CD14-positive monocyte (primary cell): ENCODE measurements at regions not wholly inside any gene's neighbourhood (a gene's known extent, or its start where the extent isn't known, plus 50 kb on each side); places are given as distances from the start of the nearest gene placed in this dataset.
"Not testable (repeated sequence)": the region's sequence is repeated elsewhere in the genome, so short reads cannot be mapped to it uniquely, and the experiment has no call there.

Experiments used
- DNase-seq, 3 donors: peaks; one replicate each; pipeline ENCODE4 v3.0.0-alpha.2; 2011 to 2022
- H2AFZ ChIP-seq: 2 replicates; pipeline ENCODE4 v1.6.0; 2012; ENCODE audit warnings: mild to moderate bottlenecking, low read depth, low read length, inconsistent platforms; ENCODE audit not compliant: insufficient read depth, poor library complexity, severe bottlenecking
- H3K27ac ChIP-seq, 2 donors: 1 replicate in 1 of 2; 2 replicates in 1 of 2; pipeline ENCODE4 v1.5.1; 2012 to 2013; ENCODE audit warnings: low read length in 2 of 2, control low read depth in 1 of 2, inconsistent platforms in 1 of 2, low read depth in 1 of 2, mild to moderate bottlenecking in 1 of 2
- H3K27me3 ChIP-seq, 2 donors: one replicate each; pipeline versions ENCODE4 v1.6.0 to v1.6.1; 2011 to 2013; ENCODE audit warnings: low read length in 2 of 2; ENCODE audit not compliant: control insufficient read depth in 2 of 2, insufficient read depth in 2 of 2
- H3K36me3 ChIP-seq, 2 donors: replicated peaks in 1 of 2; 1 replicate in 1 of 2; 2 replicates in 1 of 2; pipeline versions ENCODE4 v1.5.1 to v1.6.1; 2012 to 2013; ENCODE audit warnings: low read length in 2 of 2, control low read depth in 1 of 2, inconsistent platforms in 1 of 2, mild to moderate bottlenecking in 1 of 2; ENCODE audit not compliant: insufficient read depth in 2 of 2, control insufficient read depth in 1 of 2
- H3K4me1 ChIP-seq, 2 donors: 1 replicate in 1 of 2; 2 replicates in 1 of 2; pipeline versions ENCODE4 v1.5.1 to v1.6.1; 2012 to 2013; ENCODE audit warnings: low read length in 2 of 2, control low read depth in 1 of 2, inconsistent platforms in 1 of 2, mild to moderate bottlenecking in 1 of 2, moderate library complexity in 1 of 2; ENCODE audit not compliant: insufficient read depth in 2 of 2, control insufficient read depth in 1 of 2
- H3K4me2 ChIP-seq: replicated peaks from 2 replicates; pipeline ENCODE3; 2012; ENCODE audit warnings: low read length, moderate library complexity, mild to moderate bottlenecking; ENCODE audit not compliant: poor library complexity, severe bottlenecking; ENCODE audit errors: extremely low read depth
- H3K4me3 ChIP-seq, 3 experiments: fragments of 200-600 bp in 1 of 3; sonication (generic) in 1 of 3; replicated peaks in 1 of 3; 1 replicate in 2 of 3; 2 replicates in 1 of 3; pipeline ENCODE4 v1.5.1; 2011 to 2013; ENCODE audit warnings: low read length in 3 of 3, mild to moderate bottlenecking in 3 of 3, control low read depth in 2 of 3, low read depth in 2 of 3, inconsistent platforms in 1 of 3, moderate library complexity in 1 of 3
- H3K79me2 ChIP-seq: 2 replicates; pipeline ENCODE4 v1.6.0; 2012; ENCODE audit warnings: mild to moderate bottlenecking, control low read depth, inconsistent platforms, low read length, moderate library complexity; ENCODE audit not compliant: insufficient read depth
- H3K9ac ChIP-seq: 2 replicates; pipeline ENCODE4 v1.6.0; 2017; ENCODE audit warnings: low read length, mild to moderate bottlenecking; ENCODE audit not compliant: insufficient read depth, poor library complexity, severe bottlenecking
- H3K9me3 ChIP-seq, 2 donors: replicated peaks in 1 of 2; 1 replicate in 1 of 2; 2 replicates in 1 of 2; pipeline versions ENCODE4 v1.5.1 to v1.6.1; 2012 to 2013; ENCODE audit warnings: low read length in 2 of 2, control low read depth in 1 of 2; ENCODE audit not compliant: control insufficient read depth in 1 of 2, insufficient read depth in 1 of 2
- H4K20me1 ChIP-seq: 2 replicates; pipeline ENCODE4 v1.6.0; 2012; ENCODE audit warnings: mild to moderate bottlenecking, low read length, control low read depth, moderate library complexity; ENCODE audit not compliant: insufficient read depth
- H3K27ac Mint-ChIP-seq, 7 donors: one replicate each; pipeline ENCODE4 v1.8.0; 2020; ENCODE audit warnings: mild to moderate bottlenecking in 7 of 7, mixed read lengths in 7 of 7, moderate library complexity in 6 of 7, inconsistent platforms in 2 of 7
- H3K27me3 Mint-ChIP-seq, 3 donors: one replicate each; pipeline ENCODE4 v1.8.0; 2021 to 2022; ENCODE audit warnings: low read depth in 3 of 3, mild to moderate bottlenecking in 3 of 3, mixed read lengths in 3 of 3, moderate library complexity in 3 of 3, inconsistent platforms in 1 of 3
- H3K36me3 Mint-ChIP-seq, 2 donors: one replicate each; pipeline ENCODE4 v1.8.0; 2020; ENCODE audit warnings: mixed read lengths in 2 of 2, inconsistent platforms in 1 of 2, mild to moderate bottlenecking in 1 of 2
- H3K4me1 Mint-ChIP-seq: one replicate; pipeline ENCODE4 v1.8.0; 2020; ENCODE audit warnings: mild to moderate bottlenecking, mixed read lengths
- H3K4me3 Mint-ChIP-seq, 2 donors: one replicate each; pipeline ENCODE4 v1.8.0; 2020; ENCODE audit warnings: mild to moderate bottlenecking in 2 of 2, mixed read lengths in 2 of 2, moderate library complexity in 1 of 2
- H3K9me3 Mint-ChIP-seq, 7 donors: one replicate each; pipeline ENCODE4 v1.8.0; 2020 to 2022; ENCODE audit warnings: mixed read lengths in 7 of 7, mild to moderate bottlenecking in 6 of 7, moderate library complexity in 6 of 7, inconsistent platforms in 2 of 7
- CTCF ChIP-seq: fragments of 200-600 bp; IDR thresholded peaks from one replicate; pipeline ENCODE4 v1.8.0; 2022; ENCODE audit warnings: antibody characterized with exemption, mild to moderate bottlenecking
- WGBS: methylation state at CpG from one replicate; pipeline ENCODE4 v1.1.5; 2013; ENCODE audit warnings: missing lambda C conversion rate; ENCODE audit not compliant: insufficient coverage; 5-methylcytosine and 5-hydroxymethylcytosine counted together
- intact Hi-C, 2 donors: fragments of 100-400 bp; cut with micrococcal nuclease; formaldehyde crosslinking; loops; one replicate each; pipeline versions ENCODE4 v1.15.0 to v1.15.1; 2023

DNA sequence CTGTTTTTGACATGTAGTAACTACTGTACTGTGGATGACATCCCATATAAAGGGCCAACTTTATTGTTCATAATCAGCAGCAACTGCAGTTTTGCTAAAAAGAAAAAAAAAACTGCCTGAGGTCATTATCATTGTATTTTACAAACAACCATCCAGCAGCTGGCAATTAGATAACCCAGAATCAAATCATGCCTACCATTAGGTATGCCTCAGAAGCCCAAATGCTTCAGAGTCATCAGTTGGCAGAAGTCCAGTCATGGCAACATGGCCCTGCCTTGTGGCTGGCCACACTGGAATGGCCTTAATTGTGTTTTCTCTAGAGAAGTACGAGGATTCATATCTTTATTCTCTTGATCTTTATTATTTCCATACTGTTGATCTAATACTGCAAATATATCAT is 462.4 kb upstream of the NRSN1 start:
- no peaks in the 10 kb centered on the region for H3K4me1 ChIP-seq
- no peak overlapping the region for H3K4me3 ChIP-seq
- no CpG with 5 or more reads among the region's 1 CpG for WGBS
- no peaks in the 10 kb centered on the region for H3K27me3 ChIP-seq
- no peak for DNase-seq
- Mint-ChIP-seq H3K27ac (no peak overlapping the region), H3K4me1 (no peaks in the 10 kb centered on the region), H3K27me3 (peaks cover 0 to 2% (median 0%) of the 10 kb centered on the region in 3 donors), H3K9me3 (peaks cover 0 to 18% (median 9%) of the 10 kb centered on the region in 7 donors), H3K4me3 (no peak overlapping the region), H3K36me3 (no peaks in the 10 kb centered on the region)
- no peak for TF ChIP-seq CTCF
- no peak overlapping the region for H3K9ac ChIP-seq
- H3K27ac ChIP-seq = no peak overlapping the region
- H2AFZ ChIP-seq = no peak overlapping the region
- peaks cover 0 to 7% of the 10 kb centered on the region in 2 donors for H3K9me3 ChIP-seq
- H3K4me2 ChIP-seq = no peak overlapping the region
- intact Hi-C loops = no loop called here
- no peaks in the 10 kb centered on the region for H4K20me1 ChIP-seq
- no peaks in the 10 kb centered on the region for H3K79me2 ChIP-seq
- H3K36me3 ChIP-seq = no peaks in the 10 kb centered on the region

GRCh38 chr6:23665911-23666310 is 460.1 kb upstream of the NRSN1 start:
- H3K4me3 ChIP-seq, H3K36me3 ChIP-seq, H3K27me3 ChIP-seq, H3K79me2 ChIP-seq, H3K27ac ChIP-seq, H2AFZ ChIP-seq, H3K36me3 Mint-ChIP-seq, H3K27me3 Mint-ChIP-seq, DNase-seq, H3K4me2 ChIP-seq, H3K27ac Mint-ChIP-seq, H3K4me1 ChIP-seq, H3K4me1 Mint-ChIP-seq, H4K20me1 ChIP-seq, intact Hi-C loops, H3K9ac ChIP-seq, H3K4me3 Mint-ChIP-seq: not testable (repeated sequence)
- peaks cover 0 to 23% (median 7%) of the 10 kb centered on the region in 7 donors for H3K9me3 Mint-ChIP-seq
- H3K9me3 ChIP-seq = peaks cover 0 to 17% of the 10 kb centered on the region in 2 donors
- 88% methylated on average over 1 of the region's 6 CpGs for WGBS
